ENCODE measurements at regions not wholly inside any gene's neighbourhood (a gene's known extent, or its start where the extent isn't known, plus 50 kb on each side); places are given as distances from the start of the nearest gene placed in this dataset.

DNA sequence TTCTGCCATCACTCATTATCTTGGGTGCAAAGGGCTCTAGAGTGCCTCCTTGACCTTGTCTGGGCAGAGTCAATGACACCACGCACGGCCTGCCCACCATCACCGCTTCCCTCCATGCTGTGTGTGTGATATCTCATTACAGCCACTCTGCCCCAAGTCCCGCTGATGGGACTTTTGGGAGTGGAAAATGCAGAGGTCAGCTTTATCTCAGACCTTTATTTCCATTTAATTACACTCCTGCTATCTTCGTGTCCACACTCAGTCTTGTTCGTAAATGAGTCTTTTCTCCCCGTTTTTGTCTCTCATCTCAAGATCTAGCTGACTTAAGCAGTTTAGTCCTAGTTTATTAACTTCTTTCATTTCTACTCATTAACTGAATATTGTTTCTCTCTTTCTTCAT is 226.2 kb downstream of the ICE1 start:
- CTCF ChIA-PET: no interaction called here

DNA sequence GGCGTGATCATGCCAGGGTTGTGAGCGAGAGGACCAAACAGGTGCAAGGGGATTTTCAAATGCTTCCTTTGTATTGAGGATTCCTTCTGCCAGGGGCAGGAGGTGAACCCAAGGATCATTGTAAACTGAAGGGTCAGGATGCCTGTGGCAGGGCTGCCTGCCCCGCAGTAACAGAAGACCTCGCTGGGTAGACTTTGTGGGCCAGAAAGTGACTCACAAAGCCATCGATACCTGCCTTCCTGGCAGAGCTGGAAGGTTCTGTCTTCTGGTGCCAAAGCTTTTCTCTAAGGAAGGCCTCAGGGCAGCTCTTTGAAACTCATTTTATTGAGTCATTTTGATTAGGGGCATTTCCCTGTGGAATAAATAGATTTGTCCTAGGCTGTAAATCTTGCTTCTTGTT is 223.4 kb downstream of the ICE1 start:
- no peaks in the 10 kb centered on the region for H3K36me3 Mint-ChIP-seq (ENCODE audit: insufficient read depth, unreplicated experiment)
- BruUV-seq (replicated peaks): no TSS peak
- TF ChIP-seq, protein P1, sequence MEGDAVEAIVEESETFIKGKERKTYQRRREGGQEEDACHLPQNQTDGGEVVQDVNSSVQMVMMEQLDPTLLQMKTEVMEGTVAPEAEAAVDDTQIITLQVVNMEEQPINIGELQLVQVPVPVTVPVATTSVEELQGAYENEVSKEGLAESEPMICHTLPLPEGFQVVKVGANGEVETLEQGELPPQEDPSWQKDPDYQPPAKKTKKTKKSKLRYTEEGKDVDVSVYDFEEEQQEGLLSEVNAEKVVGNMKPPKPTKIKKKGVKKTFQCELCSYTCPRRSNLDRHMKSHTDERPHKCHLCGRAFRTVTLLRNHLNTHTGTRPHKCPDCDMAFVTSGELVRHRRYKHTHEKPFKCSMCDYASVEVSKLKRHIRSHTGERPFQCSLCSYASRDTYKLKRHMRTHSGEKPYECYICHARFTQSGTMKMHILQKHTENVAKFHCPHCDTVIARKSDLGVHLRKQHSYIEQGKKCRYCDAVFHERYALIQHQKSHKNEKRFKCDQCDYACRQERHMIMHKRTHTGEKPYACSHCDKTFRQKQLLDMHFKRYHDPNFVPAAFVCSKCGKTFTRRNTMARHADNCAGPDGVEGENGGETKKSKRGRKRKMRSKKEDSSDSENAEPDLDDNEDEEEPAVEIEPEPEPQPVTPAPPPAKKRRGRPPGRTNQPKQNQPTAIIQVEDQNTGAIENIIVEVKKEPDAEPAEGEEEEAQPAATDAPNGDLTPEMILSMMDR (IDR thresholded peaks at IDR 0.05; ENCODE audit: unreplicated experiment): no peak
- DNase-seq: no peak
- CTCF ChIA-PET: no interaction called here
- no peaks in the 10 kb centered on the region for H3K27me3 Mint-ChIP-seq (ENCODE audit: unreplicated experiment)
- H3K4me3 Mint-ChIP-seq (ENCODE audit: low read depth, unreplicated experiment): no peak overlapping the region
- no peak overlapping the region for H3K27ac Mint-ChIP-seq (ENCODE audit: unreplicated experiment)
- no peaks in the 10 kb centered on the region for H3K4me1 Mint-ChIP-seq (ENCODE audit: low read depth, unreplicated experiment)
- peaks cover 14% of the 10 kb centered on the region for H3K9me3 Mint-ChIP-seq (ENCODE audit: low read depth, unreplicated experiment)
- intact Hi-C loops (cut with micrococcal nuclease; ENCODE audit: unreplicated experiment): no loop called here

More for the DNA sequence above, 226.2 kb downstream of the ICE1 start:
- H3K4me3 Mint-ChIP-seq (ENCODE audit: low read depth, unreplicated experiment): no peak overlapping the region
- BruUV-seq (replicated peaks): no TSS peak
- DNase-seq: no peak
- H3K36me3 Mint-ChIP-seq (ENCODE audit: insufficient read depth, unreplicated experiment): no peaks in the 10 kb centered on the region
- no peaks in the 10 kb centered on the region for H3K4me1 Mint-ChIP-seq (ENCODE audit: low read depth, unreplicated experiment)
- no peaks in the 10 kb centered on the region for H3K27me3 Mint-ChIP-seq (ENCODE audit: unreplicated experiment)
- TF ChIP-seq, protein P1 (IDR thresholded peaks at IDR 0.05; ENCODE audit: unreplicated experiment): no peak
- no peak overlapping the region for H3K27ac Mint-ChIP-seq (ENCODE audit: unreplicated experiment)
- intact Hi-C loops (cut with micrococcal nuclease; ENCODE audit: unreplicated experiment): no loop called here
- peaks cover 8% of the 10 kb centered on the region for H3K9me3 Mint-ChIP-seq (ENCODE audit: low read depth, unreplicated experiment)

GRCh38 chr5:5645198-5645597 is 222.7 kb downstream of the ICE1 start:
- TF ChIP-seq, protein P1 (IDR thresholded peaks at IDR 0.05; ENCODE audit: unreplicated experiment): no peak
- BruUV-seq (replicated peaks): no TSS peak
- Mint-ChIP-seq H3K4me1 (ENCODE audit: low read depth, unreplicated experiment) (no peaks in the 10 kb centered on the region), H3K4me3 (ENCODE audit: low read depth, unreplicated experiment) (no peak overlapping the region), H3K27ac (ENCODE audit: unreplicated experiment) (no peak overlapping the region), H3K36me3 (ENCODE audit: insufficient read depth, unreplicated experiment) (no peaks in the 10 kb centered on the region), H3K9me3 (ENCODE audit: low read depth, unreplicated experiment) (peaks cover 14% of the 10 kb centered on the region), H3K27me3 (ENCODE audit: unreplicated experiment) (no peaks in the 10 kb centered on the region)
- CTCF ChIA-PET: no interaction called here
- intact Hi-C loops (cut with micrococcal nuclease; ENCODE audit: unreplicated experiment): no loop called here
- DNase-seq: no peak

- H3K9me3 Mint-ChIP-seq (ENCODE audit: low read depth, unreplicated experiment): peaks cover 14% of the 10 kb centered on the region
- no peaks in the 10 kb centered on the region for H3K36me3 Mint-ChIP-seq (ENCODE audit: insufficient read depth, unreplicated experiment)
- no peaks in the 10 kb centered on the region for H3K27me3 Mint-ChIP-seq (ENCODE audit: unreplicated experiment)
- no TSS peak for BruUV-seq (replicated peaks)
- CTCF ChIA-PET: no interaction called here
- TF ChIP-seq, protein P1 (IDR thresholded peaks at IDR 0.05; ENCODE audit: unreplicated experiment): no peak
- intact Hi-C loops (cut with micrococcal nuclease; ENCODE audit: unreplicated experiment): no loop called here
- H3K27ac Mint-ChIP-seq (ENCODE audit: unreplicated experiment): no peak overlapping the region
- H3K4me3 Mint-ChIP-seq (ENCODE audit: low read depth, unreplicated experiment): no peak overlapping the region
- no peak for DNase-seq
- H3K4me1 Mint-ChIP-seq (ENCODE audit: low read depth, unreplicated experiment): no peaks in the 10 kb centered on the region
Measured at GRCh38 chr5:5644249-5644648, 221.8 kb downstream of the ICE1 start.

GRCh38 chr5:5643481-5643880 is 221.0 kb downstream of the ICE1 start:
- H3K9me3 Mint-ChIP-seq (ENCODE audit: low read depth, unreplicated experiment): peaks cover 9% of the 10 kb centered on the region
- no peak for DNase-seq
- H3K27me3 Mint-ChIP-seq (ENCODE audit: unreplicated experiment): no peaks in the 10 kb centered on the region
- H3K27ac Mint-ChIP-seq (ENCODE audit: unreplicated experiment): no peak overlapping the region
- H3K4me3 Mint-ChIP-seq (ENCODE audit: low read depth, unreplicated experiment): no peak overlapping the region
- TF ChIP-seq, protein P1 (IDR thresholded peaks at IDR 0.05; ENCODE audit: unreplicated experiment): no peak
- intact Hi-C loops (cut with micrococcal nuclease; ENCODE audit: unreplicated experiment): no loop called here
- no TSS peak for BruUV-seq (replicated peaks)
- no peaks in the 10 kb centered on the region for H3K4me1 Mint-ChIP-seq (ENCODE audit: low read depth, unreplicated experiment)
- CTCF ChIA-PET: no interaction called here
- H3K36me3 Mint-ChIP-seq (ENCODE audit: insufficient read depth, unreplicated experiment): no peaks in the 10 kb centered on the region

All from Calu3 (cell line).